Uterus (tissue), 2 donors: ENCODE measurements at regions not wholly inside any gene's neighbourhood (a gene's known extent, or its start where the extent isn't known, plus 50 kb on each side); places are given as distances from the start of the nearest gene placed in this dataset.

Experiments used
- POLR2A ChIP-seq, 2 donors: fragments of 450-650 bp; IDR thresholded peaks; one replicate each; pipeline ENCODE4 v1.6.1; 2016; ENCODE audit warnings: antibody characterized with exemption in 2 of 2, mild to moderate bottlenecking in 1 of 2, moderate library complexity in 1 of 2
- TF ChIP-seq, protein P1 (sequence below), 4 experiments: fragments of 200-600 bp in 2 of 4; fragments of 450-650 bp in 2 of 4; sonication (generic) in 2 of 4; IDR thresholded peaks; one replicate each; pipeline ENCODE4 v1.5.1; 2016 to 2019; ENCODE audit warnings: antibody characterized with exemption in 4 of 4, mild to moderate bottlenecking in 2 of 4, moderate library complexity in 1 of 4

DNA sequence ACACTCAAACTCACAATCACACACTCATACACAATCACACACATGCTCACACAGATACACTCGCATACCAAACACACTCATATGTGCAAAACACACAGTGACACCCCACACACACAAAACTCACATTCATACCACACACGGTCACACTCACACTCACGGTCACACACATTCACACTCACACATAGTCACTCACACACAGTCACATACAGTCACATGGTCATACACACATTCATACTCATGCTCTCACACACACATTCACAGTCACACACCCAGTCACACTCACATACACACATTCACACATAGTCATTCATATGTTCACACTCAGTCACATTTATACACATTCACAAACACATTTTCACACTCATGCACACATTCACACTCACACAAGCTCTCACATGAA lies 296.0 kb upstream of the RNF32 start:
- TF ChIP-seq, protein P1, sequence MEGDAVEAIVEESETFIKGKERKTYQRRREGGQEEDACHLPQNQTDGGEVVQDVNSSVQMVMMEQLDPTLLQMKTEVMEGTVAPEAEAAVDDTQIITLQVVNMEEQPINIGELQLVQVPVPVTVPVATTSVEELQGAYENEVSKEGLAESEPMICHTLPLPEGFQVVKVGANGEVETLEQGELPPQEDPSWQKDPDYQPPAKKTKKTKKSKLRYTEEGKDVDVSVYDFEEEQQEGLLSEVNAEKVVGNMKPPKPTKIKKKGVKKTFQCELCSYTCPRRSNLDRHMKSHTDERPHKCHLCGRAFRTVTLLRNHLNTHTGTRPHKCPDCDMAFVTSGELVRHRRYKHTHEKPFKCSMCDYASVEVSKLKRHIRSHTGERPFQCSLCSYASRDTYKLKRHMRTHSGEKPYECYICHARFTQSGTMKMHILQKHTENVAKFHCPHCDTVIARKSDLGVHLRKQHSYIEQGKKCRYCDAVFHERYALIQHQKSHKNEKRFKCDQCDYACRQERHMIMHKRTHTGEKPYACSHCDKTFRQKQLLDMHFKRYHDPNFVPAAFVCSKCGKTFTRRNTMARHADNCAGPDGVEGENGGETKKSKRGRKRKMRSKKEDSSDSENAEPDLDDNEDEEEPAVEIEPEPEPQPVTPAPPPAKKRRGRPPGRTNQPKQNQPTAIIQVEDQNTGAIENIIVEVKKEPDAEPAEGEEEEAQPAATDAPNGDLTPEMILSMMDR (IDR thresholded peaks at IDR 0.05), result no peak
- TF ChIP-seq POLR2A (IDR thresholded peaks at IDR 0.05), result no peak
